ENCODE measurements at regions not wholly inside any gene's neighbourhood (a gene's known extent, or its start where the extent isn't known, plus 50 kb on each side); places are given as distances from the start of the nearest gene placed in this dataset.

DNA sequence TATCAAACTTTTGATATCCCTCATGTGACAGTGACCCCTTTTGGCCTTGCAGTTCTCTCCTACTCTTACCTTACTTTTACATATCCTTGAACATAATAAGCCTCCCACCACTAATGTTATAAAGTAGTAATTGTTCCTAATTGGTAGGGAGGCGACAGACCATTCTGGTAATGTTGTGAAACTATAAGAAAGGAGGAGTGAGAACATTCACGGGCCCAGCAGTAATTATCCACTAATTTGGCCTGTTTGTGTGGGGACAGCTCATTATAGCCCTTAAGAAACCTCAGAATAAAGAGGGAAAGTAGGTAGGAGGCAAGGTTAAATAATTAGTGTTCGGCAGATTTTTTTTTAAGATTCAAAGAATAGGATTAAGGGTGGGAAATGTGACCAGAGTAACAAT is 1046.5 kb upstream of the ARRDC3 start:
- no peak for DNase-seq (ENCODE audit: low spot score)
- intact Hi-C loops (cut with micrococcal nuclease; ENCODE audit: unreplicated experiment) = no loop called here

DNA sequence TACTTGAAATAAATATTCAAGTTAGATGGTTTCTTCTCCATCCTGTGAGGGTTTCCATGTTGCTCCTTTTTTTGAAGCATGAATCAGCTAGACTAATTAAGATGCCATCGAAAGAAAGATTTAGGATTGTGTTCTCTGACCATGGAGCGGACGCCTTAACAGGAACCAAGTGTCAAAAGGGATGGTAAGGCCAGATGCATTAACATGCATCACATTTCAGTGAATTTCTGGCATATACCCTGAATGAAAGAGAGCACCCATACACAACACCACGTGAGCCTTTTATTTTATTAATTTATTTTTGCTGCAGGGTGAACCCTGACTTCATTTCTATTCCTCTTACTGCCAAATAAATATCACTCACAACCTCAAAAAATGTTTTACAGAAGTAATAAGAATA is 1045.3 kb upstream of the ARRDC3 start:
- ChIA-PET CTCF (ENCODE audit: unreplicated experiment) (no interaction called here), POLR2A (no interaction called here)
- Histone ChIP-seq H3K4me3 (ENCODE audit: low read depth, low read length, poor library complexity, severe bottlenecking) (no peak overlapping the region), H3K4me1 (ENCODE audit: insufficient read depth, low read length, poor library complexity, severe bottlenecking) (no peaks in the 10 kb centered on the region), H3K4me2 (ENCODE audit: low read length) (no peak overlapping the region), H3K36me3 (ENCODE audit: insufficient read depth, low read length) (no peaks in the 10 kb centered on the region), H3K27ac (ENCODE audit: low read depth, low read length, poor library complexity, severe bottlenecking) (no peak overlapping the region), H3K79me2 (ENCODE audit: insufficient read depth, low read depth, low read length) (no peaks in the 10 kb centered on the region), H2AFZ (ENCODE audit: low read length) (no peak overlapping the region), H3K9me2 (ENCODE audit: insufficient read depth, low read length) (no peaks in the 10 kb centered on the region), H3K9me3 (ENCODE audit: low read length) (no peaks in the 10 kb centered on the region), H4K20me1 (ENCODE audit: insufficient read depth, low read length) (no peaks in the 10 kb centered on the region)
- DNase-seq (ENCODE audit: low spot score) = no peak
- intact Hi-C loops (cut with micrococcal nuclease; ENCODE audit: unreplicated experiment) = no loop called here
- no TSS peak for BruUV-seq (replicated peaks)
- no peak for TF ChIP-seq EZH2phosphoT487 (IDR thresholded peaks at IDR 0.05; ENCODE audit: borderline replicate concordance, low read depth, low read length)
- TF ChIP-seq, protein P1, sequence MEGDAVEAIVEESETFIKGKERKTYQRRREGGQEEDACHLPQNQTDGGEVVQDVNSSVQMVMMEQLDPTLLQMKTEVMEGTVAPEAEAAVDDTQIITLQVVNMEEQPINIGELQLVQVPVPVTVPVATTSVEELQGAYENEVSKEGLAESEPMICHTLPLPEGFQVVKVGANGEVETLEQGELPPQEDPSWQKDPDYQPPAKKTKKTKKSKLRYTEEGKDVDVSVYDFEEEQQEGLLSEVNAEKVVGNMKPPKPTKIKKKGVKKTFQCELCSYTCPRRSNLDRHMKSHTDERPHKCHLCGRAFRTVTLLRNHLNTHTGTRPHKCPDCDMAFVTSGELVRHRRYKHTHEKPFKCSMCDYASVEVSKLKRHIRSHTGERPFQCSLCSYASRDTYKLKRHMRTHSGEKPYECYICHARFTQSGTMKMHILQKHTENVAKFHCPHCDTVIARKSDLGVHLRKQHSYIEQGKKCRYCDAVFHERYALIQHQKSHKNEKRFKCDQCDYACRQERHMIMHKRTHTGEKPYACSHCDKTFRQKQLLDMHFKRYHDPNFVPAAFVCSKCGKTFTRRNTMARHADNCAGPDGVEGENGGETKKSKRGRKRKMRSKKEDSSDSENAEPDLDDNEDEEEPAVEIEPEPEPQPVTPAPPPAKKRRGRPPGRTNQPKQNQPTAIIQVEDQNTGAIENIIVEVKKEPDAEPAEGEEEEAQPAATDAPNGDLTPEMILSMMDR (conservative IDR thresholded peaks at IDR 0.05; ENCODE audit: low read length) = no peak

More for the DNA sequence above, 1046.5 kb upstream of the ARRDC3 start:
- CTCF ChIA-PET (ENCODE audit: unreplicated experiment) = no interaction called here
- TF ChIP-seq EZH2phosphoT487 (IDR thresholded peaks at IDR 0.05; ENCODE audit: borderline replicate concordance, low read depth, low read length) = no peak
- Histone ChIP-seq H4K20me1 (ENCODE audit: insufficient read depth, low read length) (no peaks in the 10 kb centered on the region), H3K9me3 (ENCODE audit: low read length) (no peaks in the 10 kb centered on the region; the same call in 1 of the 2 replicates), H3K4me1 (ENCODE audit: insufficient read depth, low read length, poor library complexity, severe bottlenecking) (no peaks in the 10 kb centered on the region), H2AFZ (ENCODE audit: low read length) (no peak overlapping the region), H3K4me2 (ENCODE audit: low read length) (no peak overlapping the region), H3K36me3 (ENCODE audit: insufficient read depth, low read length) (no peaks in the 10 kb centered on the region), H3K4me3 (ENCODE audit: low read depth, low read length, poor library complexity, severe bottlenecking) (no peak overlapping the region), H3K79me2 (ENCODE audit: insufficient read depth, low read depth, low read length) (no peaks in the 10 kb centered on the region), H3K27ac (ENCODE audit: low read depth, low read length, poor library complexity, severe bottlenecking) (no peak overlapping the region), H3K9me2 (ENCODE audit: insufficient read depth, low read length) (no peaks in the 10 kb centered on the region)
- BruUV-seq (replicated peaks) = no TSS peak
- POLR2A ChIA-PET = interaction anchor here (0.5 kb wide), 1 partner anchor 584 kb away, joined by 3 read pairs; no protein-coding TSS in a partner anchor

DNA sequence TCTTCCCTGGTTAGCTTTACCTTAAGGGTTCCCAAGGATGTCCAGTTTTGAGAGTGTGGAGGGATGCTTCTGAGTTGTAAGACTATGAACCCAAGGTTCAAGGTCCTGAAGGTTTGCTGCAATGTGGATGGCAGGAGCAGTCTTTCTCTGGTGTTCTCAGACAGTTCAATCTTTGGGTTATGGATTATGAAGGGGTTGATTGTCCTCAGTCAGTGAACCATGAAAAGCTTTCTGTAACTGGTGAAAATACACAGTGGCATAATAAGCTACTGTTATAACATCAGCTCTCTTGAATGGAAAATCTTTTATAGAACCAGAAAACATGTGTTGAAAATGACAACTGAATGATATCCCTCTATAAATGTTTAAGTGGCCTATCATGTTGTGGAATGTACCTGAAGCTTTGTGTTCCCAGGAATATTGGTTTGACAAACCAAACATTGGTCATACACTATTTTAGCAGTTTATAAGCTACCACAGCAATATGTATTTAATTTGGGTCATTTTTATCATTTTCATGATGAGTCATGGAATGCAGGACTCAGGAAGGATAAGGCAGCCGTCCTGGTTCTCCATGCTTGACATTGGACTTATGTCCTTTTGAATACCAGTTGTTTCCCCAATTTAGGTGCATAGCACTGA is 1041.8 kb upstream of the ARRDC3 start:
- H3K36me3 ChIP-seq (ENCODE audit: insufficient read depth, low read length) = no peaks in the 10 kb centered on the region
- no peak overlapping the region for H2AFZ ChIP-seq (ENCODE audit: low read length)
- no peak overlapping the region for H3K27ac ChIP-seq (ENCODE audit: low read depth, low read length, poor library complexity, severe bottlenecking)
- CTCF ChIA-PET (ENCODE audit: unreplicated experiment) = no interaction called here
- H3K4me3 ChIP-seq (ENCODE audit: low read depth, low read length, poor library complexity, severe bottlenecking) = no peak overlapping the region
- intact Hi-C loops (cut with micrococcal nuclease; ENCODE audit: unreplicated experiment) = no loop called here
- H3K4me1 ChIP-seq (ENCODE audit: insufficient read depth, low read length, poor library complexity, severe bottlenecking) = no peaks in the 10 kb centered on the region
- H3K4me2 ChIP-seq (ENCODE audit: low read length) = no peak overlapping the region
- no peaks in the 10 kb centered on the region for H4K20me1 ChIP-seq (ENCODE audit: insufficient read depth, low read length)
- TF ChIP-seq, protein P1 (conservative IDR thresholded peaks at IDR 0.05; ENCODE audit: low read length) = no peak
- TF ChIP-seq EZH2phosphoT487 (IDR thresholded peaks at IDR 0.05; ENCODE audit: borderline replicate concordance, low read depth, low read length) = no peak
- H3K9me3 ChIP-seq (ENCODE audit: low read length) = peaks cover 9% of the 10 kb centered on the region
- H3K9me2 ChIP-seq (ENCODE audit: insufficient read depth, low read length) = no peaks in the 10 kb centered on the region
- no peak for DNase-seq (ENCODE audit: low spot score)
- POLR2A ChIA-PET = no interaction called here
- no peaks in the 10 kb centered on the region for H3K79me2 ChIP-seq (ENCODE audit: insufficient read depth, low read depth, low read length)
- BruUV-seq (replicated peaks) = no TSS peak

Measured in OCI-LY7 (cell line).